ENCODE measurements at regions not wholly inside any gene's neighbourhood (a gene's known extent, or its start where the extent isn't known, plus 50 kb on each side); places are given as distances from the start of the nearest gene placed in this dataset.

GRCh38 chr4:25560605-25561004 lies 95.0 kb upstream of the SLC34A2 start:
- intact Hi-C loops (cut with DNase I): no loop called here
- DNase-seq (ENCODE audit: low spot score) (no peak), ATAC-seq (no peak)

DNA sequence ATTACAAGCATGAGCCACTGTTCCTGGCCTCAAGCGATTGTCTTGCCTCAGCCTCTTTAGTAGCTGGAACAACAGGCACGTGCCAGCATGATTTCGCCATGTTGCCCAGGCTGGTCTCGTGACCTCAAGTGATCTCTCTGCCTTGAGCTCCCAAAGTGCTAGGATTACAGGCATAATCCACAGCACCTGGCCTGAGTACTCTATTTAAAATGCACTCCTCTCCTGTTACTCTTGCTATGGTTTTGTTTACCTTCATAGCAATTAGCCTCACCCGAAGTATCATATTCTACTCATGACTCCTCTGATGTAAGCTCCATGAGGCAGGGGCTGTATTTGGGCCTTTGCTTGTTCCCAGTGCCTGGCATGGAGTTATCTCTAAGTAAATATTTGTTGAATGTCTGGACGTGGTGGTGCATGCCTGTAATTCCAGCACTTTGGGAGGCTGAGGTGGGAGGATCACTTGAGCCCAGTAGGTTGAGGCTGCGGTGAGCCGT lies 92.5 kb upstream of the SLC34A2 start:
- intact Hi-C loops (cut with DNase I): no loop called here
- no peak for ATAC-seq
- DNase-seq (ENCODE audit: low spot score): no peak

DNA sequence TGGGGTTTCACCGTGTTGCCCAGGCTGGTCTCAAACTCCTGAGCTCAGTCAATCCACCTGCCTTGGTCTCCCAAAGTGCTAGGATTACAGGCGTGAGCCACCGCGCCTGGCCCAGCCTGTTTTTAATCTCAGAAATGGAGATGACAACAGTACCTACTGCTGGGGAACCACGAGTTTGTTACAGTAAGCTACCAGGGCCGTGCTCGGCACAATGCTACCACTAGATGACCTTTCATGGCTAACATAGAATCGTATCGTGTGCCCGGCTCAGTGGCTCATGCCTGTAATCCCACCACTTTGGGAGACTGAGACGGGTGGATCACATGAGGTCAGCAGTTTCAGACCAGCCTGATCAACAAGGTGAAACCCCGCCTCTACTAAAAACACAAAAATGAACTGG lies 90.8 kb upstream of the SLC34A2 start:
- no peak for ATAC-seq
- intact Hi-C loops (cut with DNase I): no loop called here
- no peak for DNase-seq (ENCODE audit: low spot score)

DNA sequence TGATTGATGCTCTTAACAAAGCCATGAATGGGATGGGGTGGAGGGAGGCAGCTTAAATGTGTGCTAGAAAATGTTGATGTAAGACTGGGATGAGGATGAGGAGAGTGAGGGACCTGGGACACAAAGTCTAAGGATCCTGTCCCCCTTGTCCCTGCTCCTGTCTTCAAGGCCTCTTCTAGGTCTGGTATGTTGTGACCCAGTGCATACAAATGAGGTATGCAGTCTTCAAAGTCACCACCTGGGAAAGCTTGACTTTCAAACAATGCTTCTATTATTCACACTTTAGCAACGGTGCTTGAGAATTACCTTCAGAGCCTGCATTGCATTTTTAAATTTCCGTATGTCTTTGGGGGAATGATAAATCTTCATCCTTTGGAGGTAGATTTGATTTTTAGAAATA lies 88.4 kb upstream of the SLC34A2 start:
- intact Hi-C loops (cut with DNase I): no loop called here
- no peak for DNase-seq (ENCODE audit: low spot score)
- no peak for ATAC-seq

DNA sequence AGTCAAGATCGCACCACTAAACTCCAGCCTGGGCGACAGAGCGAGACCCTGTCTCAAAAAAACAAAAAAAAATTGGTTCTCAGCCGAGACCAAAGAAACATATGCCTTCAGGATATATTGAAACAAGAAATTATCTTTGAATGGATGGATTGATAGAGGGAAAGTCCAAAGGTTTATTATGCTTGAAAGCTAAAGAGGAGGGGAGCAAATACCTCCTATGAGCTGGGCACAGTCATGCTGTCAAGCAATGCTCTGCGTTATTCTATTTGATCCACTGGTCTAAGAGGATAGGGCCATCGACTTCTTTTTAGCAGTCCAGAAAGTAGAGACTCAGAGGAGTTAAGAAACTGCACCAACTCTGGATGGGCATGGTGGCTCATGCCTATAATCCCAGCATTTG lies 85.9 kb upstream of the SLC34A2 start:
- intact Hi-C loops (cut with DNase I): no loop called here
- ATAC-seq (no peak), DNase-seq (ENCODE audit: low spot score) (no peak)

- no peak for ATAC-seq
- no peak for DNase-seq (ENCODE audit: low spot score)
- intact Hi-C loops (cut with DNase I): no loop called here
Observed at GRCh38 chr4:25575611-25576010, 80.0 kb upstream of the SLC34A2 start.

DNA sequence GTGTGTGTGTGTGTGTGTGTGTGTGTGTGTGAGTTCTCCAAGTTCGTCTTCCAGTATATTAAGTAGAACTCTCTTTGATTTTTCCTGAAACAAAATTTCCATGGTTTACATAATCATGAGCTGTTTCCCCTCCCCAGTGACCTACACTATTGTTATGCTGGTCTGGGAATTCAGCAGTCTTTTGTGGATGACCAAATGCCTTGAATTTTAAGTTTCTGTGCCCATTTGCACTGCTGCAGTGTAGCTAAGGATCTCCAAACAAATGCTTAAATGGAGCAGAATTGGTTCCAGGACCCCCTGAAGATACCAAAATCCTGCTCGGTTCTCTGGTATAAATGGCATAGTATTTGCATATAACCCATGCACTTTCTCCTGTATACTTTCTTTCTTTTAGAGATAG lies 77.2 kb upstream of the SLC34A2 start:
- DNase-seq (ENCODE audit: low spot score) (no peak), ATAC-seq (no peak)
- intact Hi-C loops (cut with DNase I): no loop called here

GRCh38 chr4:25580633-25581467 lies 74.8 kb upstream of the SLC34A2 start:
- intact Hi-C loops (cut with DNase I): no loop called here
- no peak for ATAC-seq
- DNase-seq (ENCODE audit: low spot score): no peak

- intact Hi-C loops (cut with DNase I): no loop called here
- no peak for ATAC-seq
- no peak for DNase-seq (ENCODE audit: low spot score)
Observed at GRCh38 chr4:25585901-25586523, 69.6 kb upstream of the SLC34A2 start.

GRCh38 chr4:25588206-25588605 lies 67.4 kb upstream of the SLC34A2 start:
- DNase-seq (ENCODE audit: low spot score) (no peak), ATAC-seq (no peak)
- intact Hi-C loops (cut with DNase I): no loop called here

DNA sequence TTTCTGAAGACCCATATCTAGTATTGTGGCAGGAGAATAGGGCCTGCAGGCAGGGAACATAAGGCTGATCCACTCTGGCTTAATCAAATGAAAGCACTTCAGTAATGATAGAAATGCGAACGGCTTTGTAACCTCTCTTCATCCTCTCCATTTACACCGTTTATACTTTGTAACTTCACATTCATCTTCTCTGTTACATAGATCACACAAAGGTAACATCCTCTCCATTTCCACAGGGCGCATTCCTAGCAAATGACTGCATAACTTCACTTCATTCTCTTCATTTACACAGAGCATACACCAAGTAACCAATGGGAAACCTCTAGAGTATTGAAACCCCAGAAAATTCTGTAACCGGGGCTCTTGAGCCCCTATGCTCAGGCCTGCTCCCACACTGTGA lies 65.5 kb upstream of the SLC34A2 start:
- ATAC-seq (no peak), DNase-seq (ENCODE audit: low spot score) (no peak)
- intact Hi-C loops (cut with DNase I): no loop called here

DNA sequence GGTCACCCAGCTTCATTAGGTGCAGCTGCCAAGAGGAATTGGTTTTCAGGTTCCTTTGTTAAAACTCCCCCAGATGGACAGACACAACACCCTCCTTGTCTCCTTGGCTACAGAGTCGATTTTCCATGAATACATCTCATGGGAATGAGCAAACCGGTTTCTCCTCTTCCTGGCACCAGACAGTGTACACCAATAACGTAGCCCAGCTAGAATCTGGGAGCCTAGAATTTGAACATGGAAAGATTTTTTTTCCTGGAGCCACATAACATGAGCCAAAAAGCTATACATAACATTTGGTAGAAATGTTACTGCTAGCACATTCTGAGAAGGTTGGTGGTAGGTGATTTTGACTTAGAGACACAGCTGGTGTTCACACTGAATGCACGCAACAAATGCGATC lies 62.9 kb upstream of the SLC34A2 start:
- intact Hi-C loops (cut with DNase I): no loop called here
- ATAC-seq: no peak
- DNase-seq (ENCODE audit: low spot score): no peak
